ENCODE measurements at regions not wholly inside any gene's neighbourhood (a gene's known extent, or its start where the extent isn't known, plus 50 kb on each side); places are given as distances from the start of the nearest gene placed in this dataset.

GRCh38 chr4:132934911-132935310, 214.2 kb upstream of the PCDH10 start:
- DNase-seq (ENCODE audit: low spot score) = no peak
- Histone ChIP-seq H3K27ac (no peak overlapping the region), H3K4me1 (ENCODE audit: insufficient read depth) (peaks cover 6% of the 10 kb centered on the region), H3K36me3 (replicated peaks; ENCODE audit: insufficient read depth, low read depth) (no peaks in the 10 kb centered on the region), H3K4me2 (no peak overlapping the region), H3K79me2 (no peaks in the 10 kb centered on the region), H3K9me3 (ENCODE audit: low read depth) (no peaks in the 10 kb centered on the region), H3K4me3 (no peak overlapping the region), H3K27me3 (no peaks in the 10 kb centered on the region), H3K9me2 (replicated peaks; ENCODE audit: insufficient read depth) (no peaks in the 10 kb centered on the region), H2AFZ (no peak overlapping the region), H4K20me1 (ENCODE audit: insufficient read depth, poor library complexity, severe bottlenecking) (no peaks in the 10 kb centered on the region)
- TF ChIP-seq CTCF (IDR thresholded peaks at IDR 0.05; ENCODE audit: poor library complexity) (no peak), EZH2 (IDR thresholded peaks at IDR 0.05; ENCODE audit: borderline replicate concordance) (no peak), EZH2phosphoT487 (IDR thresholded peaks at IDR 0.05; ENCODE audit: low read depth, severe bottlenecking, unreplicated experiment) (no peak)
- 33% methylated on average over 2 of the region's 2 CpGs for WGBS (ENCODE audit: low lambda C conversion rate, missing lambda C conversion rate)

DNA sequence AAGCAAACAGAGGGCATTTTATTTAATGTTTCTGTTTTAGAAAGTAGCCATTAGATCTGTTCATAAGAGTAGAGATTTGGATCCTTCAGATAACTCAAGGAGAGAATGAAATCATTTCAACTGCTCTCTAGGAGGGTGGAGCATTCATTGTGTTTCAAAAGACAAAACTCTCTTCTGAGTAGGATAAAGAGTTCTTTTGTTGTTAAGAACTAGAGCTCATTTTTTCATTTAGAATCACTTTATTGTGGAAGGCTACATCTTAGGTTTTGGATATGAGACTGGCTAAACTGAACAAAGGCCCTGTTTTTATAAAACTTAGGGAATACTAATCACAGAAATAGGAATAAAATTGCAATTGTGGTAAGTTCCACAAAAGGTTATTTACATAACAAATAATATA, 193.9 kb upstream of the PCDH10 start:
- H3K4me1 ChIP-seq (ENCODE audit: insufficient read depth) = no peaks in the 10 kb centered on the region
- no peaks in the 10 kb centered on the region for H3K9me3 ChIP-seq (ENCODE audit: low read depth)
- TF ChIP-seq EZH2phosphoT487 (IDR thresholded peaks at IDR 0.05; ENCODE audit: low read depth, severe bottlenecking, unreplicated experiment) (no peak), EZH2 (IDR thresholded peaks at IDR 0.05; ENCODE audit: borderline replicate concordance) (no peak), CTCF (IDR thresholded peaks at IDR 0.05; ENCODE audit: poor library complexity) (no peak)
- no peak for DNase-seq (ENCODE audit: low spot score)
- no peaks in the 10 kb centered on the region for H3K27me3 ChIP-seq
- no peak overlapping the region for H3K4me2 ChIP-seq
- no peak overlapping the region for H2AFZ ChIP-seq
- no peaks in the 10 kb centered on the region for H3K9me2 ChIP-seq (replicated peaks; ENCODE audit: insufficient read depth)
- no peak overlapping the region for H3K27ac ChIP-seq
- no peaks in the 10 kb centered on the region for H4K20me1 ChIP-seq (ENCODE audit: insufficient read depth, poor library complexity, severe bottlenecking)
- H3K36me3 ChIP-seq (replicated peaks; ENCODE audit: insufficient read depth, low read depth) = no peaks in the 10 kb centered on the region
- H3K79me2 ChIP-seq = no peaks in the 10 kb centered on the region
- H3K4me3 ChIP-seq = no peak overlapping the region

DNA sequence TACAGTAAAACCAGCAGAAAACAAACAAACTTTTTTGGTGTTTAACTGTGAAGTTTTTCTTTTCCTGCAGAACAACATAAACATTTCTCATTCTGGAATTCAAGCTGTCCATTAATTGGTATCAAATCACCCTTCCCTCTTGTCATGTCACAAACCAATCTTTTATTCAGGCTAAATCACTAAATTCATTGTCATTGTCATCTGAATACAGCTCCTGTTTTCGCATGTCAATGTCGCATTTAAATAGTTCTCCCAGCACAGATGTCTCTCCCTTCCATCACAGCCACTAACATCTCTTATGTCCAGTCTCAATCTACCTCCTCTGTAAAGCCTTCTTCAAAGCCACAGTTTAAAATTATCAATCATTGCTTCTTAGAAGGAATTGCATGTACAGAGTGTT, 192.1 kb upstream of the PCDH10 start:
- Histone ChIP-seq H3K9me2 (replicated peaks; ENCODE audit: insufficient read depth) (no peaks in the 10 kb centered on the region), H3K9me3 (ENCODE audit: low read depth) (no peaks in the 10 kb centered on the region), H3K4me2 (no peak overlapping the region), H2AFZ (no peak overlapping the region), H3K79me2 (no peaks in the 10 kb centered on the region), H4K20me1 (ENCODE audit: insufficient read depth, poor library complexity, severe bottlenecking) (no peaks in the 10 kb centered on the region), H3K36me3 (replicated peaks; ENCODE audit: insufficient read depth, low read depth) (no peaks in the 10 kb centered on the region), H3K4me3 (no peak overlapping the region), H3K27me3 (no peaks in the 10 kb centered on the region), H3K4me1 (ENCODE audit: insufficient read depth) (no peaks in the 10 kb centered on the region), H3K27ac (no peak overlapping the region)
- 87% methylated on average over 2 of the region's 2 CpGs for WGBS (ENCODE audit: low lambda C conversion rate, missing lambda C conversion rate)
- TF ChIP-seq EZH2phosphoT487 (IDR thresholded peaks at IDR 0.05; ENCODE audit: low read depth, severe bottlenecking, unreplicated experiment) = no peak
- no peak for TF ChIP-seq CTCF (IDR thresholded peaks at IDR 0.05; ENCODE audit: poor library complexity)
- TF ChIP-seq EZH2 (IDR thresholded peaks at IDR 0.05; ENCODE audit: borderline replicate concordance) = no peak
- no peak for DNase-seq (ENCODE audit: low spot score)
